ENCODE measurements at regions not wholly inside any gene's neighbourhood (a gene's known extent, or its start where the extent isn't known, plus 50 kb on each side); places are given as distances from the start of the nearest gene placed in this dataset.

DNA sequence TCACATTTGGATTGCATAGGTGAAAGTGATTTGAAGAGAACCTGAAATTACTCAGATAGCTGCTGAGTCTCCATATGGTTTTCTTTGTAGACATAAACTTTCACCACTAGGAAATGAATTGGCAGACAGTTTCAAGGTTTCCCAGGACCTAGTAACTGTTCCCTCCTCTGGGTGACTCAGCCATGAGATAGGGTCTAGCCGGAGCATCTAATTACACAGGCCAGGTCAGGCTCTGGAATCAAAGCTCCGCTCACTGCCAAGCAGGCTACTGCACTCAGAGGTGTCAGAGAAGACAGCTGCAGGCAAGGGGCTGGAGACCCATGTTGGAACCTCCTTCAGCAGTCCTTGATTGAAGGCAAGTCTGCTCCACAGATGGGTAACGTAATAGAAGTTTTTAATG, 429.2 kb downstream of the TNS1 start:
- no peak for ATAC-seq

DNA sequence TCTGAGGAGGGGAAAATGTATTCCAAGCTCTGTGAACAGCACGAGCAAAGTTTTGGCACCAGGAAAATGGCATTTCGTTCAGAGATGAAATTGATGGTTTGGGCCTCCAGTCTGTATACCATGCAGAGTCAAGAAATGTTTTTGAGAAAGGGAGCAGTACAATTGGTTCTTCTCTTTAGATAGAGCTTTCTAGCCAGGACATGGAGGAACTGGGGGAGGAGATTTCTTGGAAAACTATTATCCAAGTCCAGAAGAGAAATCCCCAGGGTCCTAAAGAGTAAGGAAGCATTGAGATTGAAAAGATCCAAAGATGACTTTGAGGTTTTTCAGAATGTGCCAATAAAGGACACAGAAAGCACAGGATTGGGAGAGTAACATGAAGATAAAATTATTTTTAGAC, 432.4 kb downstream of the TNS1 start:
- no peak for ATAC-seq

DNA sequence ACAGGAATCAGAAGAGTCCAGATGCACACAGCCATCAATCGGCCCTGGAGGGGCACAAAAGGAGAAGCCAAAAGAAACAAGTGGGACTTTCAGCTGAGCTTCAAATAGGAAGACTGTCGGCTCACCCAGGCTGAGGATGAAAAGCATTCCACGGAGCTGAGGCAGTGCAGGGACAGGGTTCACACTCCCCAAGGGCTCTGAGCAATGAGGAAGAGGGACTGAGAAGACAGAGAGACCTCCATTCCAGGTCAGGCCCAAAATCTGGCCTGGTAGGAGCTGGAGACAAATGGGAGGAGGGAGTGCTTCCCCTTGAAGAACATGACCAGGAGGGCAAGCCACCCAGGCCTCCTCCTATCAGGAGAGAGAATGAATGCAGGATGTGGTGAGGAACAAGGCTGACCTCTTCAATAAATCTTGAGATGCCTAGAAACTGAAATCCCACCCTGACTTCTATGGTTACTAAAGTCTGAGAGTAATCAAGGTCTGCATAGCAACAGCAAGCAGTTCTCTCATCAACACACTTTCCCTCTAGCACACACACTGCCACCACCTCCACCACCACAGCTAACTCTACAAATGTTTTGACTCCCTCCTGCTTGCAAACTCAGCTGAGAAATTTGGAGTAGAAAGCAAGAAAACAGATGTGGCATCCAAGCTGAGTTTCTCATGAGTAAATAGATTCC, 434.4 kb downstream of the TNS1 start:
- ATAC-seq, result no peak

DNA sequence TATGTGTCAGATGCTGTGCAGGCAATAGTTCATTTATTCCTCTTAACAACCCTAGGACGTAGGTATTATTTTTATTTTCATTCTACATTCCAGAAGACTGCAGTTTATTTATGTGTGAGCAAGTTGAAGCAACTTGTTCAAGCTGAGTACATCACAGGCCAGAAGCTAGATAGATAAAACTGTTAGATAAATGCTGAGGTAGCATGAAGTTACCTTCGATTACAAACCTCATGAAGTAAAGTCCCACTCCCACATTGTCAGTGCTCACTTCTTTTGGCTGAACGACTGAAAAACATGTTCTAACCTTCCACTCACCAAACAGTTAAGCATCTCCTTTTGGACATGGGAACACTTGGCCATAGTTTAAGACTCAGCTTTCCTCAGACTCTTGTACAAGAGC, 439.2 kb downstream of the TNS1 start:
- no peak for ATAC-seq

DNA sequence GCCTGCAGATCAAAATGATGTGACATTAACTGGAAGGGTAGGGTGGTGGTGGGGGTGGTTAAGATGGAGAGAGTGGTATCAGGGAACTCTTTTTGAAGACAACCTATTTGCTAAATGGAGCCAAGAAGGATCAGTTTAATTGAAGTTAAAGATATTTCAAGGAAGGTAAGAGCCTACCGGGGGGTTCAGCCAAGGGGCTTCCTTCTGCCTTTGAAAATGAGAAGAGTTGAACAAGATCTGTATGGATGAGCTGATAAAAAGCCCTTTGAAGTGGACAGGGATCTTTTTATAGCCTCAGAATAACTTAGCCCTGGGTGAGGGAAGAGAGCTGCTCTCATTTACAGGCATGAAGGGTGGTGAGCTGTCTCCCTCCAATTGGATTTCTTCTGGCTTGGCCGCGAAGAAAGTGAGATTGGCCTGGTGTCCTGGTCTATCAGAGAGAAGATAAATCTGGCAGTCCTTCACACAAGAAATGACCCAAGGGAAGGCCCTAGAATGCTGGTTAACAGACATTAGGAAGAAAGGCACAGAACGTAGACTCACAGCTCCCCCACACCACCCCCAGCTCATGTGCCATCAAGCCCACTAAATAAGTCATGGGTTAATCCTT, 439.8 kb downstream of the TNS1 start:
- ATAC-seq, result no peak

DNA sequence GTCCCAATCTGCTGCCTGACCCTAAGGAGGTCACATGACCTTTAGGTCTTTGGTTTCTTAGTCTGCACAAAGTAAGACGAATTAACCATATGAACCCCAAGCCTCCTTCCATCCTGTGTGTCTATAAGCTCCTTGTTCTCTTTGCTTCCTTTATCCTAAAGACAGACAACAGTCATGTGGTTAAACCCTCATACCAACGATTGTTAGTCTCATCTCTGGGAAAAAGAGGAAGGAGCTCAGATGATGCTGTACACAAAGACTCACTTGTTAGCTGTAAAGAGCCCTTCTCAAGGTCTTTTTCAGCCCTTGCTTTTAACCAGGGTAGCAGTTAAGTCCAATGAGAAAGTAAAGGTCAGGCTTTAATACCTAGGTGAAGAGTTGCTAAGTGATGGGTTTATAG, 443.7 kb downstream of the TNS1 start:
- ATAC-seq, result no peak

DNA sequence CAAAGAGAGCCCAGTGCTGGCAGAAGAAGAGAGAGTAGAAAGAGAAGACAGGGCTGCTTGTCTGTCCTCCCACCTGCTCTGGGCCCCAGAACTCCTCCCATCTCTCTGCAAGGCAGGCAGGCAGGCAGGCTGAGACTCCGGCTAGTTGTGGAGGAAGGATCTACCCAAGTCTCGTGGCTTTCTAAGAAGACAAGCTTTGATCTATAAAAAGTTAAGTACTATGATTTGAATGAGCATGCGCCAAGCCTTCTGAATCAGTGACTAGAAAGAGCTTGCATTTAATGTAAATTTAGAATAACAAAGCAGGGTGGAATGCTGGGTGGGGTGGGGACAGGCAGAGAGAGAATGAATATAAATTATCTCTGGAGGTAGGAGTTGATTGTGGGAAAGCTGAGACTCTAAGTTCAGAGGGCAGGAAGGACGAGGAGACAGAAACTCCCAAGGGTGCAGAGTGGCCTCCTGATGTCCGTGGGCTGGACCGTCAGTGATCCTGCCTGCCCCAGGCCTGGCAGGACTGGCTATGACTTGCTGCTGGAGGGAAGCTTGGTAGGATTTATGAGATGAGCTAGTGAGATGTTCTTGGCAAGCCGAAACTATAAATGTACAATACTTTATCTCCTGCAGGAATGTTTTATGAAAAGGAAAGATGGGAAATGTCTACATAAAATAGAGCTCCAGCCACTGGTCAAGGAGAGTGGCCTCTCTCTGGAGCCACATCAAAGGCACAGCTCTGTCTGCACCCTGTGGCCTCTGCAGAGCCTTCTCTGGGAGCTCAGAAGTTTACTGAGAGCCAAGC, 447.5 kb downstream of the TNS1 start:
- ATAC-seq, result no peak

DNA sequence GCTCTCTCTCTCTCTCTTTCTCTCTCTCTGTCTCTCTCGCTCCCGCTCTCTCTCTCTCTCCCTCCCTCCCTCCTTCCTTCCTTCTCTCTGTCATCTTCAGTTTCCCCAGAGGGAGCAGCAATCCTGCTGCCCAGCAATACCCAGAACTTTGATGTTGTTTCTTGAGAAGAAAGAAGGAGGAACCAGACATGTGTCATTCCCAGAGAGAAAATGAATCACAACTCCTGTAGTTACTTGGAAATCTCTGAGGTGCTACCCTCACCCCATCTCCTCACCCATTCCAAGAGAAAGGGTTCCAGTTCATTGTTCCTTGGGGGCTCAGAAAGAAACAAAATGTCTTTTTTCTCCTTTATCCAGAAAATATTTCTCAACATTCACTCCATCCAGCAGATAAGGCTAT, 449.1 kb downstream of the TNS1 start:
- no peak for ATAC-seq

DNA sequence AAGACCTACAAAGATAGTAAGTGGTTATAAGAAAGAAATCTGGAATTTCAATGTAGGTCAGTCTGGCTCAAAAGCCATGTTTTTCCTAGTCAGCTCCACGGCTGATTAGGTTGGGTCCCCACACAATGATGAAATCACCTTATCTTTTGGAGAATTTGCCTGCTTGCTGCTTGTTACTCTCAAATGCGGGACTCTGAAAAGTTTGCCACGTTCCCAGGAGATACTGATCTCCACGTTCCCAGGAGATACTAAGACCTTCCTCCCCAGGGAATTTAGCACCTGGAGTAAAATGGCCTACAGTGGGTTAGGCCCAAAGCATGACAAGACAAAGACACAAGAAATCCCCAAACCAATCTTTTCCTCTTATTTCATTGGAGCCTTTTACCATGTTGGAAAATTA, 449.6 kb downstream of the TNS1 start:
- no peak for ATAC-seq

DNA sequence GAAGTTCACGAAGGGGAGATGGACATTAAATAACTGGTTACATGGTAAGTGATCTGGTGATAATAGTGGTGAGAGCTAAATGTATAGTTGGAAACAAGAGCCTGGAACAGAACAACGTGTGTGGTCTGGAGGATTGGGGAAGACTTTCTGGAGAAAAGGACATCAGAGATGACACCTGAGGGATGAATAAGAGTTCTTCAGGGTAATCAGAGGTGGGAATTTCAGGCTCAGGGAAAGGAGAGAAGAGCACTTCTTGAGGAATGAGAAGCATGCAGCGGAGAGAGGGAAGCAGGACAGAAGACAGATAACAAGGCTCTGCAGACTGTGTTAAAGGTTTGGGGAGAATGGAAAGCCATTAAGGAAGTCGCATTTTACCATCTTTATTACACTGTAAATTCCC, 450.7 kb downstream of the TNS1 start:
- ATAC-seq, result no peak

DNA sequence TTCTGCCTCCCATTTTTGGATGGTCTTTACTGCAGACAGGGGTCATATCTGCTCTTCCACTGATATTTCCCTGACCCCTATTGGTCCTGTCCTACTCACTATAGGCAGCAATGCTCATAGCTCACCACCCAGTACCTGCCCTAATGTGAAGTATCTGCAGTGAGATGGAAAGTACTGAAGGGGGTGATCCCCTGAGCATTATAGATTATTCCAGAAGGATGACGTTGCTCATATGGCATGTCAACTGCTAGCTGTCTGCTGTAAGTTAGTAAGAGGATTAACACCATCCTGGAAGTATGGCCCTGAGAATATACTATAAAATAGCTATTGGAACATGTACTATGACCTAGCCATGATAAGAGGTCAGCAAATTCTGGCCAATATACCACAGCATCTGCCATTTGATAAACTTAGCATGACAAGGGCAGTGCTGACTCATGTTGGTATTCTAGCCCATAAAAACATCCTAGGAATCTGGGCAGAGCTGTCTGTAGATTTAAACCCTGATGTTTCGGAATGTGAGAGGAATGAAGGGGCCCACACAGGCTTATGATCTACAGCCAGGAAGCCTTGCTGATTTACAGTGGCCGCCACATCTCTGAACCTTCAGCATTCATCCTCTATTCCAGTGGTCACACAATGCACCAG, 451.4 kb downstream of the TNS1 start:
- no peak for ATAC-seq

DNA sequence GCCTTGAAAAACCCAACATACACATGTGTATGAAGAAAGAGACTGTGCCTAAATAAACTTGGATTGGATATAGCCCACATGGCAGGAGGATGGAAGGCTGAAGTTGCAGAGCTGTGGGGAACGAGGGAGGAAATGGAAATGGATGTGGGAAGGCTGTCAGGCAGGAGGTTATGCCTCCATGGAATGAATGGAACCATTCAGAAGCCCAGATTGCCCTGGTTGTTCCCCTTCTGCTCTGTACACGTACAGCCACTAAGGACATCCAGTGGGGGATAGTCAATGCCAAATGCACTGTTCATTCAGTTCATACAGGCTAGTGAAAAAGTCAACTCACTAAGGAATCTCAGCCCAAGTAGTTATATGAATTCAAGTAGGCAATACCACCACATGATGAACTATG, 463.7 kb downstream of the TNS1 start:
- no peak for ATAC-seq

DNA sequence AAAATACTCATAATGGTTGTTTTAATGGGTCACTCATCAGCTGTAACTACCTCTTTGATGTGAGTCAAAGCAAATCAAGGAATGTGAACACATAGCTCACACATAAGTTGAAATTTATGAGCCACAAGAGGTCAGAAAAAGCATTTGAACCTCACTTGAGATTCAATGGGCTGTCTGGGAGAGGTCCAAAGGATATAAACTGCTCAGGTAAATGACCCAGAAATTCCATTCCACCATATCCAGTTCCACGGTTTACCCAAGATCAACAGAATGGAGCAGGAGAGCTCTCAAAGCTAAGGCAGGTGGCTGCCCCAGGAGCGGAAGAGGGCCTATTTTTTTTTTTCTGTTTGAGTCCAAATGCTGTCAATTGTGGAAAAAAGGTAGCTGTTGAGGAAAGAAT, 464.1 kb downstream of the TNS1 start:
- ATAC-seq, result no peak

DNA sequence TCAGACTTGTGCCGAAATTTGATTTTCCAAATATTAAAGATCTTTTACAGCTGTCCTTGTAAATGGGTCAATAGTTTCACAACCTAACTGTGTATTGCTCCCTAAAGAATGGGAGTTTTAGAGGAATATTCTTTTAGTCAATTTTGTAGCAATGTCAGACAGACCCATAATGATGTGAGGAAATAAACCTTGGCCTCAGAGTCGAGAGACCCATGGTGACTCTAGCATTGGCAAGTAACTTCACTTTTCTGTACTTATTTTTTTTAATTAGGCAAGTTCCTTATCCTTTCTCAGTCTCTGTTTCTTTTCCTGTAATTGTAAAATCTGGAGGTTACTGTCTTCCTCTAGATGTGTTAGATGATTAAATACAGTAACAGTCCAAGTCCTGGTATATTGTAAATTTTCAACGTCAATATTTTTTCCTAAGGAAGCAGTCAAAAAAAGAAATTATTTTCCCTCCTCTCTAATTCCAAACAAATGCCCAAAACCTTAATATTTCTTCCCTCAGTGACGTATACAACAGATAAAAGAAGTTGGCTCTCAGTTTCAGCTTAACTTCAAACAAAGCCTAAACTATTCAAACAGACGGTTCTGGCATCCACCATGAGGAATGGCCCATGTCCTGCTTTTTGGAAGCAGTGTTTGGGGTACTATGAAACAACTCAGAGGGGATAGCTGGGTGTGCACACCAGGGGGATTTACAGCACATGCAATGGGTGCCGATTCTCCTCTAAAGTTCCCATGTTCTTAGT, 466.7 kb downstream of the TNS1 start:
- ATAC-seq, result no peak

DNA sequence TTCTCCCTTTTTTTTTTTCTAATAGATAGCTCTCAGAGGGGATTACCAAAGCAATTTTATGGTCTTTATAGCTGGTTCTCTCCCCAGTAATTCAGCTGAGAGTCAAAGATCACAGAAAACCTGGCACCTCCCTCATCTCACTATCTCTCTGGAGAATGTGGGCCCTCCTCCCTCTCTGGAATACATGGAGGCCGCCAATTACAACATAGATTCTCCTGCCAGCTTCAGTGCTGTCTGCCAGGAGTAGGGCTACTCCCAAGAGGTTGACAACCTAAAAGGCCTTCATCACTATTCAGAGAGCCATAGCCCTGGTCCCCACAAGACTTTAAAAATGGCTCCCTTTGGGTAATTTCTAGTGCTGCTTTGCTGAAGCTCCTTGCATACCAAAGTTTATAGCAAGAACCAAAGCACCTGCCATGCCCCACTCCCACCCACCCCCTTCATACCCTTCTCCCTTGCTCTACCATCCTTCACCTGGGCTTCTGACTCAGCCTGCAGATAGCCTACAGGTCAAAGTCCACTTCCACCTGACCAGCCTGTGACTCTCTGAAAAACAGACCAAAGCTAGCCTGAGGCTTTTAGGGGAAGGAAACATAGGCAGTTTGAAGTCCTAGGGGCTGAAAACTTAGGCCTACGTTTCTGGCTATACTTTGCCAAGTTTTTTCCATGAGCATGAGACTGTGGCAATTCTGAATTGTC, 472.3 kb downstream of the TNS1 start:
- ATAC-seq, result no peak

DNA sequence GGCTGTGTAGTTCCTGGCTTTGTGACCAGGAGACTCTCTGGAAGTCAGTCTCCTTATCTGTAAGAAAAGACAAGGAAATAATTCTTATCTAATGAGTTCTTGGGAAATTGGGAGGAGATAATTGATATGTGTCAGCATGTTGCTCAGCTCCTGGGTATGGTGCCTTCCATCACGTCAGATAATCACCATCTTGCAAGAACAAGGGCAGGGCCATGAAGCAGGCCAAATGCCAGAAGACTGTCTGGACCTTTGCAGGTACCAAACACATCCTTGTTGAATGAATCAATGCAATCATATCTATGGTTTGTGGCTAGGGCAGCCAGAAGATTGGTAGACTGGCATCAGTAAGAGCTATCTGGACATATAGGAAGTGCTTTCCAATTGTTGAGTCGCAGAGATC, 473.5 kb downstream of the TNS1 start:
- ATAC-seq, result no peak

DNA sequence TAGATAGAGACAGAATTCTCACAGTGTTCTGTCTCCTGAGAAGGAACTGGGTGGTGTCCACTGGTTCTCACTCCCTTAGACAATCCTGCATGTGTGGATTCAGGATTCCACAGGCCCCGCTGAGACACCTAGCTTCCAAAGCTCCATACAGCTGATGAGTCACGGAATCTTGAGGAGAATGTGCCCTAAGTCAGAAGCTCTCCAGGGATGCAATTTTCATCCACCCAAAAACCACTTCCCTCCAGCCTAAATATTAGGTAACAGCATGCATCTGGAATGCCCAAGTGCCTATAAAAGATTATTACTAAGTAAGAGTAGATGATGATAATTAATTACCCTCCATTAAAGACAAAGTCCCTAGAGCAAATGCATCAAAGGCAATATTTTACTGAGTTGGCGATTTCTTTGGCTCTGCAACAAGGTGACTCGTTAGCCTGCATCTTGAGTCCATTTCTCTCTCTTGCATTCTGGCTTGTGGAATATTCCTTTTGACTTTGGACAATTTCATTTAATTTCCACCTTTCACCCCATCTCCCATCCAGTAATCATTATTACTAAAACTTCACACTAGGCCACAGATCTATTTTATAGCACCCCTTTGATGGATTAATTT, 475.1 kb downstream of the TNS1 start:
- no peak for ATAC-seq

DNA sequence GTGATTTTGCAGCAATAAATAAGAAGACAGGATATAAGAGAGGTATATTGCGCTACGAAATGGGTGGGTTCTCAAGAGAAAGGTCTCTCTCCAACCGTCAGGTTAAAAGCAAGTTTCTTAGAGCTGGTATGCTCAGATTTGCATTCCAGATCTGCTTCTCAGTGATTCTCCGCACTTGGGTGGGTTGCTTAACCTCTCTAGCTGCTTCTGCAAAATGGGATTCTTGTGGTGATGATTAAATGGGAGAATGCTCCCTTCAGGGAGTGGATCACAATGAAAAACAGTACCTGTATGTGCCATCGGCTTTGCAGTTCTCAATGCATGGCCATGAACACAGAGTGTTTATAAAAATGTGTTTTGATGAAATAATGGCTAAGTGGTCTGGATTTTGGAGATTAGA, 477.7 kb downstream of the TNS1 start:
- ATAC-seq, result no peak

DNA sequence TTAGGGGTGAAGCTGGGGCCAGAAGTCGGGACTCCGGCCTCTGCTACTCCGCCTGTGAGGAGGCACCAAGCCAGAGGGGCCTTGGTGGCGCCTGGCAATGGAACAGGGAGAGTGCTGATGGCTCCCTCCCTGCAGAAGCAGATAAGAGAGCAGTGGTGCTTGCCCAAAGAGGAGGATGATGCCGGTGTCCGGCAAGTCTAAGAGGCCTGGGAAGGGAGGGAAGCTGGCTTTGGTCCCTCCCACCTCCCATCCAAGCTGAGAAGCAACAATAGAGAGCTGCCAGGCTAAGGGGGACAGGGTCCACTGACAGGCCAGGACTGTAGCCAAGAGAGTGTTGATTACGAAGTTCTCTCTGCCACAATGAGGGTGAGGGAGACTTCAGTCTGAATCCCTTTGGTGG, 479.5 kb downstream of the TNS1 start:
- ATAC-seq, result no peak

DNA sequence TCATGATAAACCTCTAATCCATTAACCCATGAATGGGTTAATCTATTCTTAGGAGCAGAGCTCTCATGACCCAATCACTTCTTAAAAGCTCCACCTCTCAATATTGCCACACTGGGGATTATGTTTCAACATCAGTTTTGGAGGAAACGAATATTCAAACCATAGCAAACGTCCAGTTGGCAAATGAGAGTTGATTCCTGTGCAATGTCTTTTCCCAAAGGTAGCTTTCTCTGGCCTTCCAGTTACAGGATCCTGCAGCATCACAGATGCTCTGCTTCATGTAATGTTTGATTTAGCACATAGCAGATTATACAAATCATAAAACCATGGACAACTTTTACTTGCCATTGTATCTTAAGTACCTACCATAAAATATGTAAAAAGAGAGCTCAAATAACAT, 481.0 kb downstream of the TNS1 start:
- ATAC-seq, result no peak

DNA sequence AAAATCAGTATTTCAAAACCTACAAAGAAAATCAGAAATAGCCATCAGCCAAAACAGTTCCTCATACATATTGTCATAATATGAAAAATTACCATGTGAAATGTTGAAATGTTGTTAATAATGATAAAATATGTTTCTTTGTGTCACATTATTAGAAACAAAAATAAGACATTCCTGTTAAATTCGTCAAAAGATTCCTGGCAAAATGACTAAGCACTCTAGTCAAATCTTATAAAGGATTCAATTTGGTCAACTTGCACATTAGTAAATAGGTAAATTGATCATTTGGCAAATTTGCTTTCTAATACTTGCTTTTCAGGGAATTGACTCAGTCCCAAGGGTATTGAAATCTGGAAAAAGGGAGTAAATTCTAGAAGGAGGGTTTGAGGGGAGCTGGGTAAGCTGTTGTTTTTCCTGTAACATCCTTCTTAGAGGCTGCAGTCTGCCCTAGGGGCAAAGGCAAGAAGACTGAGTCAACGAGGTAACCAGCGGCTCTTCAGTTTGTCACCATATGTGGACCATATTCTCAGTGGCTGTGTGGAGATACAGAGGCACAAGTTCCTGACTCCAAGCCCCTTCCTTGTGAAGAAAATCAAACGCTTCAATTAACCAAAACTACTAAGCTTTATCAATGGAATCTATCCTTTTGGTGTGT, 482.3 kb downstream of the TNS1 start:
- ATAC-seq, result no peak
